T-helper 17 cell (primary cell): ENCODE measurements at regions not wholly inside any gene's neighbourhood (a gene's known extent, or its start where the extent isn't known, plus 50 kb on each side); places are given as distances from the start of the nearest gene placed in this dataset.
"Not testable (repeated sequence)": the region's sequence is repeated elsewhere in the genome, so short reads cannot be mapped to it uniquely, and the experiment has no call there.

Source experiments
- ATAC-seq: fragments of 150-1000 bp; cut with Tn5 transposase; 2 replicates; pipeline ENCODE4 v1.10.0; 2021; ENCODE audit warnings: mild to moderate bottlenecking, moderate library complexity
- DNase-seq, 3 donors: peaks; one replicate each; pipeline versions ENCODE4 v3.0.0 to v3.0.0-alpha.2; 2020 to 2021
- H3K9me3 ChIP-seq: one replicate; pipeline ENCODE4 v1.7.0; 2013; ENCODE audit warnings: low read length, mild to moderate bottlenecking; ENCODE audit not compliant: control insufficient read depth, poor library complexity, severe bottlenecking
- H3K27ac Mint-ChIP-seq: one replicate; pipeline ENCODE4 v1.8.0; 2022; ENCODE audit warnings: mild to moderate bottlenecking, moderate library complexity, mixed read lengths
- H3K27me3 Mint-ChIP-seq: one replicate; pipeline ENCODE4 v1.8.0; 2022; ENCODE audit warnings: mixed read lengths
- H3K36me3 Mint-ChIP-seq: one replicate; pipeline ENCODE4 v1.8.0; 2022; ENCODE audit warnings: low read depth, mixed read lengths
- H3K4me1 Mint-ChIP-seq: one replicate; pipeline ENCODE4 v1.8.0; 2022; ENCODE audit warnings: mild to moderate bottlenecking, mixed read lengths
- H3K4me3 Mint-ChIP-seq: one replicate; pipeline ENCODE4 v1.8.0; 2022; ENCODE audit warnings: mild to moderate bottlenecking, moderate library complexity, mixed read lengths

DNA sequence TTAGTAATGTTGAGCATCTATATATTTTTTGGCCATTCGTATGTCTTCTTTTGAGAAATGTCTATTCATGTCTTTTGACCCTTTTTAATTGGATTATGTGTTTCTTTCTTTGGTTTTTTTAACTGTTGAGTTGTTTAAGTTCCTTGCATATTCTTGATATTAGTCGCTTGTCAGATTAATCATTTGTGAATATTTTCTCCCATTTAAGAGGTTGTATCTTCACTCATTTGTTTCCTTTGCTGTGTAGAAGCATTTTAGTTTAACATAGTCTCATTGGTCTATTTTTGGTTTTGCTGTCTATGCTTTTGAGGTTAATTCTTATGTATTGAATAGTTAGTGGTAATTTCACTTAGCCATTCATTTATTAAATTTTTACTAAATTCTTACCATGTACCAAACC lies 283.8 kb downstream of the ZPLD1 start:
- no peak for DNase-seq
- H3K4me1 Mint-ChIP-seq = no peaks in the 10 kb centered on the region

DNA sequence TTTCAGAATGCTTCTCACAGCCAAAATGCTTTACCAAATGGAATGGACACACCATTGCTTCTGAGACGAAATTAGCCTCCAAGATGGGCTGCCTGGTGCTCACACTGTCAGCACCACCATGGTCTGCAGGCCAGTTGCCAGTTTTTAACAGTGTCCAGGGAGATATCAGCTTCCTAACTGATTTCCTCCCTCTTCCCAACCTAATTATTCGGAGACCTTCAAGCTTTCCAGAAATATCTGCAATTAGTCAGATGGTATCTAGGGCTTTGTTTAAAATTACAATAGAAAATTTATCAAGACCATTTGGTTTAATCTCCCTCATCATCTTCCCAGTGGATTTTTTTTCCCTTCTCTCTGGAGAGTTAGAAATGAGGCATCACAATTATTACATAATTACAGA lies 287.5 kb downstream of the ZPLD1 start:
- H3K9me3 ChIP-seq = no peaks in the 10 kb centered on the region
- ATAC-seq (no peak), DNase-seq (no peak)
- Mint-ChIP-seq H3K36me3 (no peaks in the 10 kb centered on the region), H3K27me3 (no peaks in the 10 kb centered on the region), H3K27ac (no peak overlapping the region), H3K4me1 (no peaks in the 10 kb centered on the region), H3K4me3 (no peak overlapping the region)

More for the DNA sequence above, 283.8 kb downstream of the ZPLD1 start:
- Mint-ChIP-seq H3K36me3 (no peaks in the 10 kb centered on the region), H3K4me3 (no peak overlapping the region), H3K27ac (no peak overlapping the region), H3K27me3 (no peaks in the 10 kb centered on the region)
- no peaks in the 10 kb centered on the region for H3K9me3 ChIP-seq
- ATAC-seq = no peak

DNA sequence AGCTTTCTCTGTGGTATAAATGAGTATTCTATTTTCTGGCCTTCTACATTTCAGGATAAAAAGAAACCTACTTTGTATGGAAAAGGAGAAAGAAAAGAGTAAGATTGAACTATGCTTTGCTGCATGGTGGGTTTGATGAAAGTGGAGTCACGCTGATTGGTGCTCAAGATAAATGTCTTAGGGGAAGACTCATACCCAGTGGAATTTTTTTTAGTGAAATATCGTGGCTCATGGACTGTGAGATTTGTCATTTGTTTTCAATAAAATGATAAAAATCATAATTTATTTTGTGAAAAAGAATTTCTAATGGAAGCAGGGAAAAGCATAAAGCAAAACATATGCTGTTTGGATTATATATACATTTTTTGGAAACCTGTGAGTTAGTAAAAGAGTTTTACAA lies 292.5 kb downstream of the ZPLD1 start:
- DNase-seq = no peak
- no peaks in the 10 kb centered on the region for H3K27me3 Mint-ChIP-seq
- H3K4me1 Mint-ChIP-seq = no peaks in the 10 kb centered on the region
- no peak overlapping the region for H3K27ac Mint-ChIP-seq
- ATAC-seq = no peak
- H3K4me3 Mint-ChIP-seq = no peak overlapping the region
- H3K36me3 Mint-ChIP-seq = no peaks in the 10 kb centered on the region
- no peaks in the 10 kb centered on the region for H3K9me3 ChIP-seq

DNA sequence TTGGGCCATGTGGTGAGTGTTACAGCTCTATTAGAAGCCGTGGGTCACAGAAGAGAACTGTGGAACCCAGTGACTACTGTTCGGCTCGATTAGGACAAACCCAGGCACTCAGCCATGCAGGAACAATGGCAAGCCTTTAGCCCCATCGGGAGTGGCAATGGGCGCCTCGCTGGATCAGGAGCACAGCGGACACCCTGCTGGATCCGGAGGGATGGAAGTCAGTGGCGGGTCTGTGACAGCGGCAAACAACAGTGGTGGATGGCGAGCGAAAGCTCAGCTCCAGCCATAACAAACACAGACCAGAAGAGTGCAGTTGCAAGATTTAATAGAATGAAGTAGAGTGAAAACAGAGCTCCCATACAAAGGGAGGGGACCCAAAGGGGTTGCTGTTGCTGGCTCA lies 297.8 kb downstream of the ZPLD1 start:
- H3K4me1 Mint-ChIP-seq, DNase-seq, H3K4me3 Mint-ChIP-seq, H3K36me3 Mint-ChIP-seq, H3K27ac Mint-ChIP-seq, H3K27me3 Mint-ChIP-seq, ATAC-seq, H3K9me3 ChIP-seq: not testable (repeated sequence)

DNA sequence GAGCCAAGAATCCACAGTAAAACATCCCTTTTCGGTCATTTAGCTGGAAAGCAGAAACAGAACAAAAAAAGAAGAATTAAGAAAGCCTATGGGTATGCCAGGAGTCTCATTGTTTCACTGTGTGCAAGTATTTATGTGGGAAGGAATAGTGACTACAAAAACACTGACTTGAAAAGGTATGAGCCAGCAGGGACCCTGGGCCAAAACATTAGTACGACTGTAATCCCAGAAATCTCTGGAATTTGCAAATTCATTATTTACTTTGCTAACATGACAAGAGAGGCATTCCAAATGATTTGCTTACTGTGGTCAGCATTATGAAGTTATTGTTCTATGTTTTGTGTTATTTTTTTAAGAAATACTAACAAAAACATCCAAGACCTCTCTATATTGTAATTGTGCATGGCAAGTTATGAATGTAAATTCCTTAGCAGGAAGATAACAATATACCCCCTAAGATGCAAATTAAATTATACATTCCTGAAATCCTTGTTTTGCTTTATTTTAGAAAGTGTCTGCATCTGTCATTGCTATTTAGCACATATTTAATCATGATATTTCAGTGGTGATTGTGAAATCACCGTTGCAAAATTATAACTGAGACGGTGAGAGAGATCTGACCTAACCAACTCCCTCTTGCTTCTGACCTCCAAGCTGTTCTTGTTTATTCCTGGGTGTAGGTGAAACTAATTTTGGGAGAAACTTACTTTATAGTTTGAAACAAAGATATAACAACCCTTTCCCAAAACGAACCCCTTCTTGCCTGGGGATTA lies 299.2 kb downstream of the ZPLD1 start:
- DNase-seq (no peak), ATAC-seq (no peak)
- no peak overlapping the region for H3K27ac Mint-ChIP-seq
- H3K4me1 Mint-ChIP-seq = peaks cover 2% of the 10 kb centered on the region
- no peaks in the 10 kb centered on the region for H3K9me3 ChIP-seq
- H3K36me3 Mint-ChIP-seq = no peaks in the 10 kb centered on the region
- no peak overlapping the region for H3K4me3 Mint-ChIP-seq
- no peaks in the 10 kb centered on the region for H3K27me3 Mint-ChIP-seq

DNA sequence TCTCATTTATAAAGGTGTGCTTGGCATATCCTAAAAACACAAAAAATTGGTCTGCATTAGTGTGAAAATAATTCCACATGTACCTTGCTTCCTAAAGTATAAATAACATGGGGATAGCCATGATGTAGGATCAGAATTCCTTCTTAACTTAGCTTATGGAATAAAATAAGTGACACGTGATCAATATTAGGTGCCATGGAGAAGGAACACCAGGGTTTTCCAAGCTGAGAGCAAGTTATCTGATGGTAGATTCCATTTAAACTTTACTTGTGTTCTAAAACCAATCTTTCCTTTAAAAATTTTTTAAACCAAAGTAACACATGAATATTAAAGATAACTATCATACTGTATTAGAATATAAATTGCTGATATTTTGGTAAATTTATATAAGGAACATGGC lies 300.5 kb downstream of the ZPLD1 start:
- DNase-seq (no peak), ATAC-seq (no peak)
- Mint-ChIP-seq H3K4me3 (no peak overlapping the region), H3K27me3 (no peaks in the 10 kb centered on the region), H3K36me3 (no peaks in the 10 kb centered on the region), H3K4me1 (peaks cover 2% of the 10 kb centered on the region), H3K27ac (no peak overlapping the region)
- H3K9me3 ChIP-seq = no peaks in the 10 kb centered on the region

DNA sequence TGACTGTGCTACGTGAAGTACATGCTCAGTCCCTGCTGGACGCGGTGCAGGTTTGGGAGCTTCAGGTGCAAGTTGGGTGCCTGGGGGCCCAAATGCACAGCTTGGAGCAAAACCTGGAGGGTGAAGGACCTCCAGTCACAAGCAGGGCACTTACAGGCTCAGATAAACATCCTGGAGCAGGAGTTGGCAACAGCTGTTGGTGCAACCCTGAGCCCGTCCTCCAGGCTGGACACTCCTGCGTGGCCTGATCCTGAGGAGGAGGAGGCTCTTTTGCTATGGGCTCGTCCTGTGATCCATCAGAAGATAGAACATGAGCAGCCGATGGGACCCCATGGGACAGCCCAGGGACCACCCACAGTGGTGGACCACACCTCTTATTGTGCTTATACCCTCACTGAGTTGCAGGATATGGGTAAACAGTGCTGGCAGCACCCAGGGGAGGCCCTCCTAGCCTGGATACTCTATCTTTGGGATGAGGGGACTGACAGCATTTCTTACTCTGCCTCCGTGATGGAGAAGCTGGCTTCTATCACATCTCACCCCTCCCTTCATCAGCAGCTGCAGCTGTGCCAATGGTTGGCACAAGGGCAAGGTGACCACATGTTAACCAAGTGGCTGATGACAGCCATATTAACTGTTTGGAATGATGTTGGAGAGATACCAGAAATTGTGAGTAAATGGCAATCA lies 301.6 kb downstream of the ZPLD1 start:
- Mint-ChIP-seq H3K27ac (no peak overlapping the region), H3K27me3 (no peaks in the 10 kb centered on the region), H3K4me1 (peaks cover 2% of the 10 kb centered on the region), H3K4me3 (no peak overlapping the region), H3K36me3 (no peaks in the 10 kb centered on the region)
- DNase-seq (no peak), ATAC-seq (no peak)
- no peaks in the 10 kb centered on the region for H3K9me3 ChIP-seq

DNA sequence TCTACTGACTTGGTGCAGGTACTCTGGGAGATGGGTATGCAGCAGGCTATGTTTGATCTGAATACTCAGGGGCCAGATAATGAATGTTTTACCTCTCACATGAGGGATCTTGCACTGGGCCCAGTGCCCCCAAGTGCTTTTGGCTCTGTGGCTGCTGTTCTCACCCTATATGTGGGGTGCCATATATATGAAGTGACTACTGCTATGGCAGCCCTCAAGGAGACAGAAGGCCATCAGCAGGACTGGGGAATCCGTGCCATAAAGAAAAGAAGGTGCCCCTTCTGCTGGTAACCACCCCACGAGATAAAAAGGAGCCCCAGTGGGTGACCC lies 302.1 kb downstream of the ZPLD1 start:
- H3K9me3 ChIP-seq = no peaks in the 10 kb centered on the region
- H3K36me3 Mint-ChIP-seq = no peaks in the 10 kb centered on the region
- H3K4me1 Mint-ChIP-seq = peaks cover 2% of the 10 kb centered on the region
- no peak overlapping the region for H3K27ac Mint-ChIP-seq
- no peak for DNase-seq
- H3K27me3 Mint-ChIP-seq = no peaks in the 10 kb centered on the region
- ATAC-seq = no peak
- H3K4me3 Mint-ChIP-seq = no peak overlapping the region

DNA sequence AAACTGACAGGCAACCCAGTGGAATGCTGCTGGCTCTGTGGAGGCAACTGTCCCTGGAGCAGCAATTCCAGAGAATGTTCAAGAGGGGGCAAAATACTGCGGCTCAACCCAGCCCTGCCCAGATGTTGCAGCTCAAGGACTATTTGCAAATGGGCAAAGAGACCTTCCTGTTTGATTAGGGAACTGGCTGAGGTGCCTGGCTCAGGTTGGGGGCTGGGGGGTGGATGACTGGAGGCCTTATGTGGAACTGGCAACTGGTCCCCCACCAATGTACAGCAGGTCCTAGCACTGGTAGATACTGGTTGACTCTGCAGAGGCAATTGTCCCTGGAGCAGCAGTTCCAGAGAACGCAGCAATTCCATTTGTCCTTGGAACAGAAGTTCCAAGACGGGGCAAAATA lies 302.5 kb downstream of the ZPLD1 start:
- H3K9me3 ChIP-seq = no peaks in the 10 kb centered on the region
- H3K4me3 Mint-ChIP-seq = no peak overlapping the region
- H3K4me1 Mint-ChIP-seq = peaks cover 2% of the 10 kb centered on the region
- no peaks in the 10 kb centered on the region for H3K27me3 Mint-ChIP-seq
- H3K36me3 Mint-ChIP-seq = no peaks in the 10 kb centered on the region
- no peak for DNase-seq
- ATAC-seq = no peak
- no peak overlapping the region for H3K27ac Mint-ChIP-seq

DNA sequence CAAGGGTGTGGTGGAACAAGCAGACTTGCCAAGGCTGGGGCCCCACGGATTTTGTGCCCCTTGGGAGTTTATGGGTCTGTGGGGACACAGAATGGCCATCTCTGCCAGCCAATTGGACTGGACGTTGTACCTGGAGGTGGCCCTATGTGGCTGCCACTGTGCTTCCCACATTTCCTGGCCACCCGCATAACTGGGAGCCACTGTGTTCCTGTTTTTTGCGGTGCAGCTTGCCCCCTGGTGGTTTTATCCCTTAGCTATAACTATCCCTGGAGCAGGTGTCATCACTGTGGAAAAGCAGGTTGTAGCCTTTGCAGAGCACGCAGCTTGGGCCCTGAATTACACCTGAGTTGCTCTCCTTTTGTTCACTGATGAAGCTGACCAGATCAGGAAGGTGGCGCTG lies 306.3 kb downstream of the ZPLD1 start:
- no peaks in the 10 kb centered on the region for H3K4me1 Mint-ChIP-seq
- no peaks in the 10 kb centered on the region for H3K27me3 Mint-ChIP-seq
- no peak overlapping the region for H3K27ac Mint-ChIP-seq
- no peak for ATAC-seq
- H3K36me3 Mint-ChIP-seq = no peaks in the 10 kb centered on the region
- H3K9me3 ChIP-seq = no peaks in the 10 kb centered on the region
- H3K4me3 Mint-ChIP-seq = no peak overlapping the region
- no peak for DNase-seq

DNA sequence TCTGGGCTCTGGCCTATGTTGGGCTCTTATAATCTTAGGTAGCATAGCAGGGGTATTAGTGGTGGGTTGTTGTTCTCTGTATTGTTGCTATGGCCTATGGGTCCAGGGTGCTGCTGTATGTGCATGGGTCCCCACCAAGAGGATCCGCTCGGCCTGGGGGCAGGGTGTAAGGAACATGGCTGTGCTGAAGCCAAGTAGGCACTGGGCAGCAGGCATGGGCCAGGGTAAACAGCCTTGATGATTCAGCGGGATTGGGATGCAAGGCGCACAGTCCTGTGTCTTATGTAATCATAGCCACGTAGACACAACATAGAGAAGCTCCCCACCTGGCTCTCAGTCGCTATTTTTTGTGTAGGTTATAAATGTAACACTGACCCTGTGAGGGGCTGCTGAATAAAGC lies 306.9 kb downstream of the ZPLD1 start:
- Mint-ChIP-seq H3K4me3 (no peak overlapping the region), H3K4me1 (peaks cover under 1% of the 10 kb centered on the region), H3K36me3 (no peaks in the 10 kb centered on the region), H3K27me3 (no peaks in the 10 kb centered on the region), H3K27ac (no peak overlapping the region)
- DNase-seq = no peak
- ATAC-seq = no peak
- no peaks in the 10 kb centered on the region for H3K9me3 ChIP-seq

DNA sequence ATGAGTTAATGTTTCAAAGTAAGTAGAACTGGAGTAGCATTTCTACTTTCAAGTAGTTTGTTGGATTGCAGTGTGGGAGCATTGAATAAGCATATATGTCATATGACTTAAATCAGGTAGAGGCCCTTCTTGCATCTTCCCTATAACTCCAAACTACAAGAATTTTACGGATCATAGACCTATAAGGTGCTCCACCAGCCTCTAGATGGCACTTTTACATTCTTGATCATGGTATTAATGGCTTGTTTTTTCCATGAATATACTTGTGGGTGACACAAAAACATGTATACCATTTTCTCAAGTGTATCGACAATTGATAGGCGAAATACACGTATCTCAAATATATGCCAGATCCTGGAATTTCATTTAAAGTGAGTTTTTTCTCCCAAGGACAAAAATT lies 311.1 kb downstream of the ZPLD1 start:
- ATAC-seq = no peak

DNA sequence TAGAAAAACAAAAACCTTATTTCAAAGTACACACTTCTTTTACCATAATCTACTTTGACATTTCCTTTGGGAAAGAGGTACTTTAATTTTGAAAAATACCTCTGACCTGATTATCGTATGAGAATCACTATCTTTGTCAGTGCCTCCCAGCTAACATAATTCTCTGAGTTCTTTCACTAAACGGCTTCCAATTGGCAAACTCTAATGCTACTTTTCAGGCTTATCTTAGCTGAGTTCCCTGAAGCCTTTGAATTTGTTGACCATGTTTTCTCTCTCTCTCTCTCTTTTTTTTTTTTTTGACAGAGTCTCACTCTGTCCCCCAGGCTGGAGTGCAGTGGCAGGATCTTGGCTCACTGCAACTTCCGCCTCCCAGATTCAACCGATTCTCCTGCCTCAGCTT lies 312.8 kb downstream of the ZPLD1 start:
- peaks cover 6% of the 10 kb centered on the region for H3K4me1 Mint-ChIP-seq
- ATAC-seq (no peak), DNase-seq (no peak)
- no peak overlapping the region for H3K27ac Mint-ChIP-seq
- H3K9me3 ChIP-seq = no peaks in the 10 kb centered on the region
- no peaks in the 10 kb centered on the region for H3K27me3 Mint-ChIP-seq
- H3K36me3 Mint-ChIP-seq = no peaks in the 10 kb centered on the region
- H3K4me3 Mint-ChIP-seq = peak overlapping the region; percentile 33

More for the DNA sequence above, 311.1 kb downstream of the ZPLD1 start:
- no peaks in the 10 kb centered on the region for H3K27me3 Mint-ChIP-seq
- no peak overlapping the region for H3K27ac Mint-ChIP-seq
- no peaks in the 10 kb centered on the region for H3K36me3 Mint-ChIP-seq
- no peak overlapping the region for H3K4me3 Mint-ChIP-seq
- H3K4me1 Mint-ChIP-seq = peaks cover 6% of the 10 kb centered on the region
- H3K9me3 ChIP-seq = no peaks in the 10 kb centered on the region
- no peak for DNase-seq

DNA sequence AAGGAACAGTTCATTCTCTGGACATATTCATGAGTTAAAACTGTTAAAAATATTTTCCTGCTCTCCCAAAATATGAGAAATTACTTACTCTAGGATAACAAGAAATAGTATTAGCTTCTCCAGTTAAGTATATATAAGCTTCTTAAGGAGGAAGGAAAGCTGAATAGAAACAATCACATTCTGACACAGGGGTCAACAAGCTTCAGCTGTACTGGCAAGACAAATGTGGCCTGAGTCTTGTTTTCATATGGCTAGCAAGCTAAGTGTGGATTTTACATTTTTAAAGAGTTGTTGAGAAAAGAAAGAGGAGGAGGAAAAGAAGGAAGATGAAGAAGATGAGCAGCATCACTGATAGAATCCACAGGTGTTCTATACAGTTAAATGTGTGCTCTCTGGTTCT lies 313.8 kb downstream of the ZPLD1 start:
- no peak overlapping the region for H3K27ac Mint-ChIP-seq
- H3K9me3 ChIP-seq = no peaks in the 10 kb centered on the region

More for the DNA sequence above, 313.8 kb downstream of the ZPLD1 start:
- Mint-ChIP-seq H3K4me3 (no peak overlapping the region), H3K4me1 (peaks cover 6% of the 10 kb centered on the region), H3K36me3 (no peaks in the 10 kb centered on the region), H3K27me3 (no peaks in the 10 kb centered on the region)
- DNase-seq (no peak), ATAC-seq (no peak)
